H54 (cell line): ENCODE measurements at regions not wholly inside any gene's neighbourhood (a gene's known extent, or its start where the extent isn't known, plus 50 kb on each side); places are given as distances from the start of the nearest gene placed in this dataset.

Experiments used
- DNase-seq: peaks from one replicate; pipeline ENCODE4 v3.0.0; 2011; ENCODE audit warnings: low spot score, mixed read lengths; ENCODE audit not compliant: insufficient read length
- FAIRE-seq: peaks from 3 replicates; lab custom pipeline; 2011; peaks lifted over from hg19 to GRCh38; lab: Jason Lieb, UNC
- POLR2A ChIP-seq: IDR thresholded peaks from 2 replicates; pipeline ENCODE4 v1.6.1; 2011; ENCODE audit warnings: low read depth, mild to moderate bottlenecking, low read length

- FAIRE-seq = no peak
- TF ChIP-seq POLR2A = no peak
Measured at GRCh38 chr18:7288544-7288943, 57.7 kb downstream of the LRRC30 start.

GRCh38 chr18:7290077-7290476 lies 59.2 kb downstream of the LRRC30 start:
- FAIRE-seq (no peak), DNase-seq (no peak)
- TF ChIP-seq POLR2A = no peak

More at GRCh38 chr18:7288544-7288943, 57.7 kb downstream of the LRRC30 start:
- no peak for DNase-seq

- DNase-seq (no peak), FAIRE-seq (no peak)
- no peak for TF ChIP-seq POLR2A
Measured at GRCh38 chr18:7291046-7291445, 60.2 kb downstream of the LRRC30 start.

- no peak for TF ChIP-seq POLR2A
- FAIRE-seq = no peak
- no peak for DNase-seq
Measured at GRCh38 chr18:7298149-7298548, 67.3 kb downstream of the LRRC30 start.

- DNase-seq = no peak
- FAIRE-seq = no peak
Measured at GRCh38 chr18:7301094-7301493, 70.2 kb downstream of the LRRC30 start.

GRCh38 chr18:7303316-7304060 lies 72.6 kb downstream of the LRRC30 start:
- no peak for FAIRE-seq
- DNase-seq = no peak
- TF ChIP-seq POLR2A = no peak

More at GRCh38 chr18:7301094-7301493, 70.2 kb downstream of the LRRC30 start:
- TF ChIP-seq POLR2A = no peak

GRCh38 chr18:7304061-7304370 lies 73.1 kb downstream of the LRRC30 start:
- no peak for DNase-seq
- no peak for FAIRE-seq
- no peak for TF ChIP-seq POLR2A

GRCh38 chr18:7305416-7305815 lies 74.5 kb downstream of the LRRC30 start:
- DNase-seq = no peak
- TF ChIP-seq POLR2A = no peak
- no peak for FAIRE-seq

GRCh38 chr18:7307030-7307429 lies 76.1 kb downstream of the LRRC30 start:
- no peak for DNase-seq
- no peak for TF ChIP-seq POLR2A
- FAIRE-seq = no peak

- no peak for TF ChIP-seq POLR2A
- DNase-seq = no peak
- FAIRE-seq = no peak
Measured at GRCh38 chr18:7307526-7307925, 76.6 kb downstream of the LRRC30 start.

GRCh38 chr18:7317804-7318231 lies 86.9 kb downstream of the LRRC30 start:
- FAIRE-seq (no peak), DNase-seq (no peak)
- TF ChIP-seq POLR2A = no peak

- no peak for TF ChIP-seq POLR2A
- FAIRE-seq (no peak), DNase-seq (no peak)
Measured at GRCh38 chr18:7319161-7319560, 88.3 kb downstream of the LRRC30 start.

- TF ChIP-seq POLR2A = no peak
- FAIRE-seq (no peak), DNase-seq (no peak)
Measured at GRCh38 chr18:7321831-7322230, 90.9 kb downstream of the LRRC30 start.

- no peak for TF ChIP-seq POLR2A
- FAIRE-seq (no peak), DNase-seq (no peak)
Measured at GRCh38 chr18:7322817-7323485, 92.1 kb downstream of the LRRC30 start.

GRCh38 chr18:7325126-7325430 lies 94.2 kb downstream of the LRRC30 start:
- FAIRE-seq = no peak
- no peak for DNase-seq
- no peak for TF ChIP-seq POLR2A
